GM12892 (cell line): ENCODE measurements at regions not wholly inside any gene's neighbourhood (a gene's known extent, or its start where the extent isn't known, plus 50 kb on each side); places are given as distances from the start of the nearest gene placed in this dataset.

Experiments used
- DNase-seq: peaks from one replicate; pipeline ENCODE4 v3.0.0; 2011; ENCODE audit not compliant: insufficient read length
- FAIRE-seq: peaks from 2 replicates; lab custom pipeline; 2011; peaks lifted over from hg19 to GRCh38; lab: Jason Lieb, UNC
- POLR2A ChIP-seq: IDR thresholded peaks from 2 replicates; pipeline ENCODE4 v1.6.1; 2011; ENCODE audit warnings: low read depth, low read length, control low read depth
- POLR2AphosphoS5 ChIP-seq: IDR thresholded peaks from 2 replicates; pipeline ENCODE4 v1.6.1; 2011; ENCODE audit warnings: low read depth, low read length, control low read depth
- TAF1 ChIP-seq: IDR thresholded peaks from 2 replicates; pipeline ENCODE4 v1.6.1; 2011; ENCODE audit warnings: low read depth, mild to moderate bottlenecking, control low read depth, low read length, borderline replicate concordance

DNA sequence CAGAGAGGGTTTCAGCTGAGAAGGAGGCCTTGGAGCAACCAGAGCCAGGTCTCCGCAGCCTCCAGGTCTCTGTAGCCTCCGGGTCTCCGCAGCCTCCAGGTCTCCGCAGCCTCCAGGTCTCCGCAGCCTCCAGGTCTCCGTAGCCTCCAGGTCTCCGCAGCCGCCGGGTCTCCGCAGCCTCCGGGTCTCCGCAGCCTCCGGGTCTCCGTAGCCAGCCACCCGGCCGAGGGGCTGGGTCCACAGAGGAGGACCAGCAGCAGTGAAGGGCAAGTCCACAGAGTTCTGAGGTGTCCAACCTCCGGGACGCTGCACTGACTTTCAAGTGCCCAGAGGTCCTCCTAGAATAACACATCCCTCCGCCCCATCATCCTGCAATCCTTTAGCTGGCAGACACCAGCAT lies 221.0 kb downstream of the RBFOX3 start:
- no peak for DNase-seq
- FAIRE-seq: no peak
- no peak for TF ChIP-seq TAF1
- TF ChIP-seq POLR2A: no peak
- no peak for TF ChIP-seq POLR2AphosphoS5

DNA sequence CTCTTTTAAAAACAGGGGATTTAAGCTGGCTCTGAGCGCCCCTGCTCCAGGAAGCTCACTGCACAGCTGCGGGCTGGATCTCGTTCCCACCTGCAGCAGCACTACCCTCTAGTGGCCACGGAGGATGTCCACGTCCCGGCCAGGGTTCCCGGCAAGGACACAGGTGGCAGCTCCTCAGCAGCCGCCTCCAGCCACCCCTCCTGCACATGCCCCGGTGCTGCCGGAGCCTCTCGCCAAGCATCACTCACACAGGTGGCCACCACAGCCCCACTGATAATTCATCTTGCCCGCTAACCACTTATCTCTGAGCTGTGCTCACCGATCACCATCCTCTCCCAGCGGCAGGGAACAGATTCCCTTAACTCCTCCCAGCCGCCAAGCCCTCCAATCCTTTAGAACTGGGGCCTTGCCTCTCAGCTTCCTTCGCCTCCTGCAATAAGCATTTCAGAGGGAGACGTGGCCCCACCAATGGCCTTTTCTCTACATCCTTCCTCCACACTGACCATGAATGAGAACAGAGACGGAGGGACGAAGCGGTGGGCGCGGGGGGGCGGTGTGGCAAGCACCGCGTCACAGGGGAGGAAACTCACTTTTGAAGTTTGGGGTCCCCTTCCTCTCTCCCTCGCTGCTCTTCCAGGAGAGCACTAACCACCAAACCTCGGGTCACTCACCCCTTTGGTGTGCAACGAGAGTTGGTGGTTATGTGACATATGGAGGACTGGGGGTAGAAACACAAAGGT lies 222.1 kb downstream of the RBFOX3 start:
- FAIRE-seq (peak; percentile 54), DNase-seq (peak; percentile 75)
- no peak for TF ChIP-seq POLR2AphosphoS5
- no peak for TF ChIP-seq TAF1
- TF ChIP-seq POLR2A: no peak

DNA sequence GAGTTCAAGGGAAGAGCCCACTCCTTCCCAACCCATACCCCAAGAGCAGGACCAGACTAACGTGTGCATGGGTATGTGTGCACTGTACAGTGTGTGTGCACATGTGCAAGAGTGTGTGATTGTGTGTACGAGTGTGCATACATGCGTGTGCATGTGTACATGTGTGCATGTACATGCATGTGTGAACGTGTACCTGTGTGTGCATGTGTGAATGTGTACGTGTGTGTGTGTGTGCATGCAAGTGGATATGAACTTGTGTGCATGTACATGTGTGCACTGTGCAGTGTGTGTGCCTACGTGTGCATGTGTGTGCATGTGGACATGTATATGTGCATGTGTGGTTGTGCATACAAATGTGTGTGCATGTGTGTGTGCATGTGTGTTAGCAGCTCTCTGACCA lies 223.1 kb downstream of the RBFOX3 start:
- TF ChIP-seq POLR2A (no peak), TAF1 (no peak), POLR2AphosphoS5 (no peak)
- DNase-seq (no peak), FAIRE-seq (peak; percentile 17)

DNA sequence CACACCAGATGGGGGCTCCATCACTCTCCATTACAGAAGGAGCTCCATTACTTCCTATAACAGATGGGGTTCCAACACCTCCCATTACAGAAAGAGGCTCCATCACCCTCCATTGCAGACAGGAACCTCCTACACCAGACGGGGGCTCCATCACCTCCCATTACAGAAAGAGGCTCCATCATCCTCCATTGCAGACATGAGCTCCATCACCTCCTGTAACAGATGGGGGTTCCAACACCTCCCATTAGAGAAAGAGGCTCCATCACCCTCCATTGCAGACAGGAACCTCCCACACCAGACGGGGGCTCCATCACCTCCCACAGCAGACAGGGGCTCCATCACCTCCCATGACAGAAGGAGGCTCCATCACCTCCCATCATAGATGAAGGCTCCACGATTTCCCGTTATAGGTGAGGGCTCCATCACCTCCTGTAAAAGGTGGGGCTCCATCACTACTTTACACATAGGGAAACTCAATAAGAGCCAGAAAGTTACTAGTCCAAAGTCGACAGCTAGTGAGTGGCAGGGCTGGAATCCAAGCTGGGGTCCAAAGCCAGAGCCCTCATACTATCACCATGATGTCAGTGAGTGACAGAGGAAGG lies 224.8 kb downstream of the RBFOX3 start:
- DNase-seq: no peak
- TF ChIP-seq TAF1 (no peak), POLR2AphosphoS5 (no peak), POLR2A (no peak)
- FAIRE-seq: no peak

DNA sequence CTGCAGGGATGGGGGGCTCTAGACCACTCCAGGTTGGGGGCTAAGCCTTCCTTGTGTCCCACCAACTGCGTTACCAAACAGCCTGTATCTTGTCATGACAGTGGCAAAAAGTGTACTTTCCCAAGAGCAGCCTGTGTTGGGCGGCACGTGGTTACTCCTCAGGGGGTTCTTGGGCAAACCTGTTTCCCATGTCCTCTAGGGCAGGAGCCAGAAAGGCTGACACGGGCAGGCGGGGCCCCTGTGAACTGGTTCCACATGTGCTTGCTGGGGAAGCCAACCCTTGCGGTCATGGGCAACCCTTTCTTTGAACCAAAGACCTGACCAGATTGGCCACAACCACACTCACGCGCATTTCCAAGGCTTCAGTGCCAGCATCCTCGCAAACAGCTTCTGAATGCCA lies 228.5 kb downstream of the RBFOX3 start:
- FAIRE-seq: no peak
- DNase-seq: no peak
- TF ChIP-seq POLR2AphosphoS5 (no peak), POLR2A (no peak), TAF1 (no peak)

DNA sequence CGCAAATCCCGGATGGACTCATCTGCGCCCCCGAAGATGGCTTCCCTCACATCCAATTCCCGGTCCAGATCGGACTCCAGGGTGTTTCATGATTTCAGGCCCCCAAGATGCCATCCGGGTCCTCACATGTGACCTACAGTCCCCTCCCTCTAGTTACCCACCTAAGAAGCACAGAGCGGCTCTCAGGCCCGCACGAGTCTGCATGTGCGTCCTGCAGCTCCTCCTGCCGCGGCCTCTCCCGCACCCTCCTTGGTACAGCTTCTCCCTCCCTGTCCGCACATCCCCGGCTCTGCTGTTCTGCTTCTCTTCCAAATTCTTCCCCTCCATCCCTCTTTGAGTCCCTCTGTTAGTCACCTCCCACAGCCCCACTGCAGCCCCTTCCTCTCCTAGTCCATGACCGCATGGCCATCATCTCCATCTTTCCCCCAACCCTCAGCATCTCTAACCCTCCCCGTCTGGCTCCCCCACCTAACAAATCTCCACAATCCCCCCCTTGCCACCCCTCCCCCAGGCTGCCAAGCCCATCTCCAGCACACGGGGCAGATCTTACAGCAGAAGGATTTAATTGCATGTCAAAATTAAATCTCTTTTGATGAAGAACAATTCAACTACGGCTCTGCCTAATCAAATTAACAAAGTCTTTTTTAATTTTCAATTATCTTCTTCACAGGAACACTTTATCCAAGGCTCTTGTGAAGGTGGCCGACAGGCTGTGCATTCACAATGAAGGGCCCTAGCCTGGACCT lies 231.0 kb downstream of the RBFOX3 start:
- no peak for TF ChIP-seq POLR2A
- no peak for TF ChIP-seq TAF1
- no peak for TF ChIP-seq POLR2AphosphoS5
- DNase-seq (no peak), FAIRE-seq (no peak)

DNA sequence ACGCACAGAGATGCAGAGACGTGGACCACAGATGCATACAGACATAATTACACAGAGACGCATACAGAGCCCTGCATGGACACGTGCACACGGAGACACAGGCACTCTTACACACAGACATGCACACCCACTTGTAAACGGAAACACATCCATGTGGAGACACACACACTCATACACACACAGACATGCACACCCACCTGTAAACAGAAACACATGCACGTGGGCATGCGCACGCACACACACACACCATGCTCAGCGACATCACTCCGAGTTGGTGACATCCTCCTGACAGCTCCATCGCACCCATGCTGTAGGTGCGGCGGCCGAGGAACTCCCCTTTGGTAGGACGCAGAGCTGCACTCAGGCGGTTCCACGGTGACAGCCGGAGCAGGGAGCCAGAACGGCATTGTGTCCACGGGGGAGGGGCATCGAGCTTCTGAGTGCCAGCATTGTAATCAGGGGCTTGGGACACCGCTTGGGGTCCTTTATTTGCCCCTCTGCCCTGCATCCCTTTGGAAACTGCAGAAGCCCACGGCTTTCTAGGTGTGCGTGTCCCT lies 233.5 kb downstream of the RBFOX3 start:
- no peak for DNase-seq
- TF ChIP-seq POLR2AphosphoS5: no peak
- no peak for TF ChIP-seq POLR2A
- TF ChIP-seq TAF1: no peak
- FAIRE-seq: no peak

DNA sequence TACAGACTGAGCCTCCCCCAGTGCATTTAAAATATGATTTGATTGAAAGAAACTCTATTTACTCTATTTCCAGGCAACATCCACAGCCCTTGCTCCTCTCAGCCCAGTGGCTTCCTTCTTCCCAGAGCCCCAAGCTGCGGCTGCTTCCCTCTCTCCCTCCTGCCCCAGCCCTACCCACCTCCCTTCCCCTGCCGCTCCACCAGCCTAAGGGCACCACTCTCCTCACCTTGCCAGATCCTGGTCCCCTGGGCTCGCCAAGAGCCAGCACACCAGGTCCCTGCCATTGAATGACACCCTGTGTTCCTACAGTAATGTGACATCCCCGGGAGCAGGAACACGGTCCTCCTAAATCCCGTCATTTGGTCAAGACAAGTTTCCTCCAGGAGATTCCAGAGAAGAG lies 236.0 kb downstream of the RBFOX3 start:
- FAIRE-seq (no peak), DNase-seq (no peak)
- TF ChIP-seq POLR2A (no peak), TAF1 (no peak), POLR2AphosphoS5 (no peak)

DNA sequence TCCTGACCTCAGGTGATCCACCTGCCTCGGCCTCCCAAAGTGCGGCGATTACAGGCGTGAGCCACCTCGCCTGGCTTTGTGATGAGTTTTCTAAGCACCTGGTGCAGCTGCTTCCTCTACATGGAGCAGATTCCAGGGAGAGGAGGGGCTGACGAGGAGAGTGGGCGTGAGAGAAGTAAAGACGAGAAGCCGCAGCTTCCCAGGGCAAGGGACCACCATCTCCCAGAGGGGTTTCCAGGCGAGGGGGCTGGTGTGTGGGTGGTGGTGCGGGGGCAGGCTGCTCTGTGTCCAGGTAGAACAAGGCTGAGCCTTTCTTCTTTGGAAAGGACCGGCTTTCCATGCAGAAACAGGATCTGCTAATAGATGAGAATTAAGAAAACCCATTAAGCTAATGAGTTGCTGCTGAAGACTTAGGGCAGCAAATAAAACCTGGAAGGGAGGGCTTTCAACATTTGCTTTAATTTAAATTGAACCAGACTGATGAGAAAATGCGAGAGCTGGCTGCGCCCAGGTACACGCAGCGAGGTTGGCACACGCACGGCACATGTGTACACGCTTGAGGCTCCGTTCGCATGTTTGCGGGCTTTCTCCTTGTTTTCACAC lies 236.7 kb downstream of the RBFOX3 start:
- DNase-seq (no peak), FAIRE-seq (no peak)
- TF ChIP-seq TAF1: no peak
- TF ChIP-seq POLR2A: no peak
- no peak for TF ChIP-seq POLR2AphosphoS5

DNA sequence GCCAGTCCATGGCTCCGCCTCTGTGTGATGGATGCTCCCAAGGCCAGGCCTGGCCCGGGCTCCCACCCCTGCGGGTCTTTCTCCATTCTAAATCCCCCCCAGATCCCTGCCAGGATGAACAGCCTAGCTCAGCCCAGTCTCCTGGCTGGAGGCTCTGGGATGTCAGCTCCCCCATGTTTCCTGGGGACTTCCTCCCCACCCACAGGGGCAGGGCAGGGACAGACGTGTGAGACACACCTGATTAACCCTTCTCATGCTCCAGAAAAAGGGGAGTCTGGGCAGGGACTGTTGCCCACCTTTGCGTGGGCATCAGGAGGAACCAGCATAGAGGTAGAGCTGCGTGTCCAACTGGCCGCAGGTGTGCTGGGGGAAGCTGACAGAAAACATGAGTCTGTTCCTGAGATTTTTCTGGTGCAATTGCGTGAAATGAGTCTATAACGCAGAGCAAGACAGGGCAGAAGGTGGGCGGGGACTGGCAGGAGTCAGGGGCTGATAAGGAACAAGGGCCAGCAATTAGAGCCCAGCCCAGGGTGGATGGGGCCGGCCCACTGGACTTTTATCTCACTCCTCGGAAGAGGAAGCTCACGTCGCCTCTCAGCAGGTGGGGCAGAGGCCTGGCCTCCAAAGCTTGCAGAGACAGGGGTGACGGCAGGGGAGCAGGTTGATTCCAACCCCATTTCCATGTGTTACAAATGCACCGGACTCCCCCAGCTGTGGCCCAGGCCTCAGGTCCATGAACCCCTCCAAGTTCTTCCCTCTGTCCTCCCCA lies 238.2 kb downstream of the RBFOX3 start:
- DNase-seq (no peak), FAIRE-seq (no peak)
- TF ChIP-seq TAF1: no peak
- TF ChIP-seq POLR2AphosphoS5: no peak
- TF ChIP-seq POLR2A: no peak

DNA sequence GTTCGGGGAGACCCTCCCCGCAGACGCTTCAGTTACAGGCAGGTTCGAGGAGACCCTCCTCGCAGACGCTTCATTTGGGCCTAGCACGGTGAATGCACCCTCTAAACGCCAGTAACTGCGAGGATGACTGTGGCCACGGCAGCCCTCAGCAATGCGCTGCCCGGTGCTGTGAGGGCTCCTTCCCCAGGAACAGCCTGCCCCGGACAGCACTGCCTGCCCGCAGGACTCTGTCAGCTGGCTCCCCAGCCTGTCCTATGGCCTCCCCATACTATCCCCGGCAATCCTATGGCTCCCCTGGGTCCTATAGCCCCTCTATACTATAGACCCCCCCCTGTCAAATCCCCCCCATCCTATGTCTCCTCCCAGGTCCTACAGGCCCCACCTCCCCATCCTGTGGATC lies 238.9 kb downstream of the RBFOX3 start:
- FAIRE-seq: no peak
- TF ChIP-seq POLR2A (no peak), TAF1 (no peak), POLR2AphosphoS5 (no peak)
- no peak for DNase-seq

DNA sequence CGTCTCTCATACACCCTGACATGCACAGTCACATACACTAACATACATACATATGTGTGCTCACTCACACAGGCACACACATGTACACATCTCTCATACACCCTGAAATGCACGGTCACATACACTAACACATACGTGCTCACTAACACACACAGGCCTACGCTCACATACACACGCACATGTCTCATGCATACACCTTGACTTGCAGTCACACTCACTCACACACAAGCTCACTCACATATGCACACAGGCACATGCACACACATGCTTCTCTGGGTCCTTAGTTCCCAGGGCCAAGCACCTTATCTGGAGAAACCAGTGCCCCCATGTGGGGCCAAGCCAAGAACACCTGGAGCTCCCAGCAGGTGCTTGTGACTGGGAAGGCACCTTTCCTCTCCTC lies 240.3 kb downstream of the RBFOX3 start:
- no peak for FAIRE-seq
- DNase-seq: no peak
- TF ChIP-seq TAF1 (no peak), POLR2A (no peak), POLR2AphosphoS5 (no peak)
